HG03521 (cell line): ENCODE measurements at regions not wholly inside any gene's neighbourhood (a gene's known extent, or its start where the extent isn't known, plus 50 kb on each side); places are given as distances from the start of the nearest gene placed in this dataset.
"Not testable (repeated sequence)": the region's sequence is repeated elsewhere in the genome, so short reads cannot be mapped to it uniquely, and the experiment has no call there.

Experiments
- ATAC-seq: cut with Tn5 transposase; IDR thresholded peaks from one replicate; pipeline ENCODE4 v1.9.1; 2021; ENCODE audit warnings: mild to moderate bottlenecking, moderate library complexity; ENCODE audit not compliant: unreplicated experiment

- ATAC-seq = no peak
These were observed 122.6 kb upstream of the CXorf66 start for GRCh38 chrX:140087875-140088274.

GRCh38 chrX:140086691-140087090, 121.4 kb upstream of the CXorf66 start:
- ATAC-seq = no peak

- not testable (repeated sequence) for ATAC-seq
These were observed 109.5 kb upstream of the CXorf66 start for GRCh38 chrX:140074851-140075250.

GRCh38 chrX:140071037-140071436, 105.7 kb upstream of the CXorf66 start:
- ATAC-seq = no peak

GRCh38 chrX:140065961-140066662, 100.8 kb upstream of the CXorf66 start:
- no peak for ATAC-seq

- ATAC-seq = no peak
These were observed 99.7 kb upstream of the CXorf66 start for GRCh38 chrX:140064993-140065392.

- peak; percentile 97 for ATAC-seq
These were observed 91.7 kb upstream of the CXorf66 start for GRCh38 chrX:140057001-140057411.

GRCh38 chrX:140053846-140054245, 88.5 kb upstream of the CXorf66 start:
- ATAC-seq = no peak

GRCh38 chrX:140050906-140051305, 85.6 kb upstream of the CXorf66 start:
- no peak for ATAC-seq

GRCh38 chrX:140040386-140040785, 75.1 kb upstream of the CXorf66 start:
- no peak for ATAC-seq

- ATAC-seq = no peak
These were observed 73.5 kb upstream of the CXorf66 start for GRCh38 chrX:140038842-140039241.

- no peak for ATAC-seq
These were observed 69.6 kb upstream of the CXorf66 start for GRCh38 chrX:140034916-140035315.

GRCh38 chrX:140022482-140022881, 57.2 kb upstream of the CXorf66 start:
- ATAC-seq = no peak

- not testable (repeated sequence) for ATAC-seq
These were observed 53.8 kb upstream of the CXorf66 start for GRCh38 chrX:140019134-140019533.
